ENCODE measurements at regions not wholly inside any gene's neighbourhood (a gene's known extent, or its start where the extent isn't known, plus 50 kb on each side); places are given as distances from the start of the nearest gene placed in this dataset.

DNA sequence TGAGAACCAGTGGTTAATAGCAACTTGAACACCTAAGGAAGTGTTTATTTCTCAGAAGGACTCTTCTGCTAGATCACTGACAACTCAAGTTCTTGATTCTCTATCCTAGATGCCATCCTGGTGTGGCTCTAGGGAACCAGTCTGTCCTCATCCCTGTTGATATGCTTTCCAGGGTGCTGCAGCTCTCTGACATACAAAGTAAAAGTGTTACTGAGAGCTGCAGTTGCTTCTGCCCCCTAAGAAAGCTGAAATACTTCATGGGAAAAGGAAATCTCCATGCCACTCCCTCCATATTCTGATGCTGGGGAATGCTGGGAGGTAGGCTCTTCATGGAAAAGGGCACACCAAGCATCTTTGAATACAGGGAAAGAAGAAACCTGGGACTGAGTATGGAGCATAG is 168.1 kb downstream of the KLF6 start:
- Histone ChIP-seq H3K27me3 (ENCODE audit: insufficient read depth, poor library complexity, severe bottlenecking) (no peaks in the 10 kb centered on the region), H3K27ac (replicated peaks) (no peak overlapping the region), H3K4me3 (replicated peaks; ENCODE audit: insufficient read depth, low read length) (no peak overlapping the region)
- no peak for TF ChIP-seq SPI1 (IDR thresholded peaks at IDR 0.05; ENCODE audit: borderline replicate concordance, low read depth)
- TF ChIP-seq GABPA (IDR thresholded peaks at IDR 0.05; ENCODE audit: low read depth), result no peak
- TF ChIP-seq, protein P1, sequence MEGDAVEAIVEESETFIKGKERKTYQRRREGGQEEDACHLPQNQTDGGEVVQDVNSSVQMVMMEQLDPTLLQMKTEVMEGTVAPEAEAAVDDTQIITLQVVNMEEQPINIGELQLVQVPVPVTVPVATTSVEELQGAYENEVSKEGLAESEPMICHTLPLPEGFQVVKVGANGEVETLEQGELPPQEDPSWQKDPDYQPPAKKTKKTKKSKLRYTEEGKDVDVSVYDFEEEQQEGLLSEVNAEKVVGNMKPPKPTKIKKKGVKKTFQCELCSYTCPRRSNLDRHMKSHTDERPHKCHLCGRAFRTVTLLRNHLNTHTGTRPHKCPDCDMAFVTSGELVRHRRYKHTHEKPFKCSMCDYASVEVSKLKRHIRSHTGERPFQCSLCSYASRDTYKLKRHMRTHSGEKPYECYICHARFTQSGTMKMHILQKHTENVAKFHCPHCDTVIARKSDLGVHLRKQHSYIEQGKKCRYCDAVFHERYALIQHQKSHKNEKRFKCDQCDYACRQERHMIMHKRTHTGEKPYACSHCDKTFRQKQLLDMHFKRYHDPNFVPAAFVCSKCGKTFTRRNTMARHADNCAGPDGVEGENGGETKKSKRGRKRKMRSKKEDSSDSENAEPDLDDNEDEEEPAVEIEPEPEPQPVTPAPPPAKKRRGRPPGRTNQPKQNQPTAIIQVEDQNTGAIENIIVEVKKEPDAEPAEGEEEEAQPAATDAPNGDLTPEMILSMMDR (IDR thresholded peaks at IDR 0.05; ENCODE audit: insufficient read depth, low read length), result no peak
- TF ChIP-seq, protein P2, sequence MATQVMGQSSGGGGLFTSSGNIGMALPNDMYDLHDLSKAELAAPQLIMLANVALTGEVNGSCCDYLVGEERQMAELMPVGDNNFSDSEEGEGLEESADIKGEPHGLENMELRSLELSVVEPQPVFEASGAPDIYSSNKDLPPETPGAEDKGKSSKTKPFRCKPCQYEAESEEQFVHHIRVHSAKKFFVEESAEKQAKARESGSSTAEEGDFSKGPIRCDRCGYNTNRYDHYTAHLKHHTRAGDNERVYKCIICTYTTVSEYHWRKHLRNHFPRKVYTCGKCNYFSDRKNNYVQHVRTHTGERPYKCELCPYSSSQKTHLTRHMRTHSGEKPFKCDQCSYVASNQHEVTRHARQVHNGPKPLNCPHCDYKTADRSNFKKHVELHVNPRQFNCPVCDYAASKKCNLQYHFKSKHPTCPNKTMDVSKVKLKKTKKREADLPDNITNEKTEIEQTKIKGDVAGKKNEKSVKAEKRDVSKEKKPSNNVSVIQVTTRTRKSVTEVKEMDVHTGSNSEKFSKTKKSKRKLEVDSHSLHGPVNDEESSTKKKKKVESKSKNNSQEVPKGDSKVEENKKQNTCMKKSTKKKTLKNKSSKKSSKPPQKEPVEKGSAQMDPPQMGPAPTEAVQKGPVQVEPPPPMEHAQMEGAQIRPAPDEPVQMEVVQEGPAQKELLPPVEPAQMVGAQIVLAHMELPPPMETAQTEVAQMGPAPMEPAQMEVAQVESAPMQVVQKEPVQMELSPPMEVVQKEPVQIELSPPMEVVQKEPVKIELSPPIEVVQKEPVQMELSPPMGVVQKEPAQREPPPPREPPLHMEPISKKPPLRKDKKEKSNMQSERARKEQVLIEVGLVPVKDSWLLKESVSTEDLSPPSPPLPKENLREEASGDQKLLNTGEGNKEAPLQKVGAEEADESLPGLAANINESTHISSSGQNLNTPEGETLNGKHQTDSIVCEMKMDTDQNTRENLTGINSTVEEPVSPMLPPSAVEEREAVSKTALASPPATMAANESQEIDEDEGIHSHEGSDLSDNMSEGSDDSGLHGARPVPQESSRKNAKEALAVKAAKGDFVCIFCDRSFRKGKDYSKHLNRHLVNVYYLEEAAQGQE (IDR thresholded peaks at IDR 0.05; ENCODE audit: insufficient replicate concordance, low read depth), result no peak
- no peak for DNase-seq (ENCODE audit: low read depth in 1 of 2, low spot score in 1 of 2)

DNA sequence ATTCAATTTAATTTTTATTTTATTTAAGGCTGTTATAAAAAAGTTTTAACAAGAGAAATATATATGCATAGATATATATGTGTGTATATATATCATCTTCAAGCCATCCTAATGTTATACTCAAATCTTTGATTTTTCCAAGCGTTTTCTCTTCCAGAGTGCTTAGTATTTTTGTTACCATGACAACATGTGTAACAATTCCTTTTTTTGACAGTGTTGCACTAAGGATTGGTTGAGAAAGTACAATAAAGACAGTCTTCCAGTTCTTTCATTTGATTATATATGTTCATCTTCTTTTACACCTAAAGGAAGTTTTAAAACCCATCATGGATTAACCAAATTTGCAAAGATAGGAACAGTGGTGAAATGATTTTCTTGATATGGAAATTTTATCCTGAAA is 171.7 kb downstream of the KLF6 start:
- DNase-seq (ENCODE audit: low read depth in 1 of 2, low spot score in 1 of 2), result no peak
- H3K4me3 ChIP-seq (replicated peaks; ENCODE audit: insufficient read depth, low read length), result no peak overlapping the region
- H3K27ac ChIP-seq (replicated peaks), result no peak overlapping the region
- no peaks in the 10 kb centered on the region for H3K27me3 ChIP-seq (ENCODE audit: insufficient read depth, poor library complexity, severe bottlenecking)
- TF ChIP-seq, protein P2 (IDR thresholded peaks at IDR 0.05; ENCODE audit: insufficient replicate concordance, low read depth), result no peak
- TF ChIP-seq GABPA (IDR thresholded peaks at IDR 0.05; ENCODE audit: low read depth) (no peak), SPI1 (IDR thresholded peaks at IDR 0.05; ENCODE audit: borderline replicate concordance, low read depth) (no peak), POLR2AphosphoS5 (IDR thresholded peaks at IDR 0.05; ENCODE audit: low read depth) (no peak)
- TF ChIP-seq, protein P1 (IDR thresholded peaks at IDR 0.05; ENCODE audit: insufficient read depth, low read length), result no peak

DNA sequence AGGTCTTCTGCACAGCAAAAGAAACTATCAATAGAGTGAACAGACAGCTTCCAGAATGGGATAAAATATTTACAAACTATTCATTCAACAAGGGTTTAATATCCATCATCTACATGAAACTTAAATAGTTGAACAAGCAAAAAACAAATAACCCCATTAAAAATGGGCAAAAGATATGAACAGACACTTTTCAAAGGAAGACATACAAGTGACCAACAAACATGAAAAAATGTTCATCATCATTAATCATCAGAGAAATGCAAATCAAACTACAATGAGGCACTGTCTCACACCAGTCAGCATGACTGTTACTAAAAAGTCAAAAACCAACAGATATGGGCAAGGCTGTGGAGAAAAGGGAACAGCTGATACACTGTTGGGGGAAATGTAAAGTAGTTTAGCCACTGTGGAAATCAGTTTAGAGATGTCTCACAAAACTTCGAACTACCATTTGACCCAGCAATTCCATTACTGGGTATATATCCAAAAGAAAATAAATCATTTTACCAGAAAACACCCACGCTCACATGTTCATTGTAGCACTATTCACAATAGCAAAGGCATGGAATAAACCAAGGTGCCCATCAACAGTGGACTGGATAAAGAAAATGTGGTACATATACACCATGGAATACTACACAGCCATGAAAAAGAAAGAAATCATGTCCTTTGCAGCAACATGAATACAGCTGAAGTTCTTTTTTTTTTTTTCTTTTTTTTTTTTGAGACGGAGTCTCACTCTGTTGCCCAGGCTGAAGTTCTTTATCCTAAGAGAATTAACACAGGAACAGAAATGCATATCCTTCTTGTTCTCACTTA is 172.6 kb downstream of the KLF6 start:
- no peaks in the 10 kb centered on the region for H3K27me3 ChIP-seq (ENCODE audit: insufficient read depth, poor library complexity, severe bottlenecking)
- TF ChIP-seq, protein P2 (IDR thresholded peaks at IDR 0.05; ENCODE audit: insufficient replicate concordance, low read depth), result no peak
- no peak for TF ChIP-seq POLR2AphosphoS5 (IDR thresholded peaks at IDR 0.05; ENCODE audit: low read depth)
- no peak for TF ChIP-seq SPI1 (IDR thresholded peaks at IDR 0.05; ENCODE audit: borderline replicate concordance, low read depth)
- TF ChIP-seq, protein P1 (IDR thresholded peaks at IDR 0.05; ENCODE audit: insufficient read depth, low read length), result no peak
- no peak for TF ChIP-seq GABPA (IDR thresholded peaks at IDR 0.05; ENCODE audit: low read depth)
- no peak for DNase-seq (ENCODE audit: low read depth in 1 of 2, low spot score in 1 of 2)
- no peak overlapping the region for H3K27ac ChIP-seq (replicated peaks)
- no peak overlapping the region for H3K4me3 ChIP-seq (replicated peaks; ENCODE audit: insufficient read depth, low read length)
